ENCODE measurements at regions not wholly inside any gene's neighbourhood (a gene's known extent, or its start where the extent isn't known, plus 50 kb on each side); places are given as distances from the start of the nearest gene placed in this dataset.

DNA sequence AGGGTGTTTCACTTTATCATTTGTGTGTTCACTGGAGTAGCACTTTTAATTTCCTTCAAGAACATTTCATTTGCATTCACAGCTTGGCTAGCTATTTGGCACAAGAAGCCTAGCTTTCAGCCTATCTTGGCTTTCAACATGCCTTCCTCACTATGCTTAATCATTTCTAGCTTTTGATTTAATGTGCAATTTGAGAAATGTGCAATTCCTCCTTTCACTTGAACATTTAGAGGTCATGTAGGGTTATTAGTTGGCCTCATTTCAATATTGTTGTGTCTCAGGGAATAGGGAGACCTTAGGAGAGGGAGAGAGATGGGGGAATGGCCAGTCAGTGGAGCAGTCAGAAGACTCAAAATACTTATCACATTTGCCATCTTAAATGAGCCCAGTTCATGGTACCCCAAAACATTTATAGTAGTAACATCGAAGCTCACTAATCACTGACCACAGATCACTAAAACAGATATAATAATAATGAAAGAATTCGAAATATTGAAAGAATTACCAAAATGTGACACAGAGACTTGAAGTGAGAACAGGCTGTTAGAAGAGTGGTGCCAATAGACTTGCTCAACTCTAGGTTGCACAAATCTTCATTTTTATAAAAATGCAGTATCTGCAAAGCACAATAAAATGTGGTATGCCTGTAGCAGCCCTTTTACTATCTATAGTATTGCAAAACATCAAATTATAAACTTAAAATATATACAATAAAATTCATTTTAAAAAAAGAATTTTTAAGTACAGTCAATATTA lies 561.2 kb downstream of the METTL4 start:
- no peak for TF ChIP-seq GATA2 (IDR thresholded peaks at IDR 0.05; ENCODE audit: low read depth, low read length)
- no peak for TF ChIP-seq GATA3 (IDR thresholded peaks at IDR 0.05; ENCODE audit: low read depth, low read length)
